ENCODE measurements at regions not wholly inside any gene's neighbourhood (a gene's known extent, or its start where the extent isn't known, plus 50 kb on each side); places are given as distances from the start of the nearest gene placed in this dataset.

GRCh38 chr20:19909725-19910124 lies 107.4 kb upstream of the NAA20 start:
- no peak for TF ChIP-seq CTCF (IDR thresholded peaks at IDR 0.05; ENCODE audit: low read depth, low read length)
- TF ChIP-seq EZH2phosphoT487 (IDR thresholded peaks at IDR 0.05; ENCODE audit: low read depth) = no peak
